Uterus (tissue), 3 donors: ENCODE measurements at regions not wholly inside any gene's neighbourhood (a gene's known extent, or its start where the extent isn't known, plus 50 kb on each side); places are given as distances from the start of the nearest gene placed in this dataset.
"Not testable (repeated sequence)": the region's sequence is repeated elsewhere in the genome, so short reads cannot be mapped to it uniquely, and the experiment has no call there.

Experiments used
- DNase-seq, 2 donors: peaks; one replicate each; pipeline ENCODE4 v3.0.0-alpha.2; 2019 to 2020
- H3K27ac ChIP-seq, 2 donors: fragments of 200-600 bp; sonication (generic); 1 replicate in 1 of 2; 2 replicates in 1 of 2; pipeline ENCODE4 v1.5.1; 2016 to 2018
- H3K27me3 ChIP-seq, 2 donors: fragments of 200-600 bp; sonication (generic); one replicate each; pipeline ENCODE4 v1.5.1; 2018 to 2019; ENCODE audit warnings: control low read depth in 1 of 2
- H3K36me3 ChIP-seq, 2 donors: fragments of 200-600 bp; sonication (generic); one replicate each; pipeline ENCODE4 v1.5.1; 2019; ENCODE audit warnings: control low read depth in 1 of 2
- H3K4me1 ChIP-seq, 2 donors: fragments of 200-600 bp; sonication (generic); one replicate each; pipeline ENCODE4 v1.5.1; 2018 to 2019; ENCODE audit warnings: control low read depth in 1 of 2
- H3K4me3 ChIP-seq, 2 donors: fragments of 200-600 bp; sonication (generic); 1 replicate in 1 of 2; 2 replicates in 1 of 2; pipeline ENCODE4 v1.5.1; 2018 to 2019; ENCODE audit warnings: mild to moderate bottlenecking in 1 of 2
- H3K9me3 ChIP-seq, 2 donors: fragments of 200-600 bp; sonication (generic); one replicate each; pipeline ENCODE4 v1.5.1; 2019; ENCODE audit warnings: control low read depth in 1 of 2
- CTCF ChIP-seq, 4 experiments: fragments of 200-600 bp in 2 of 4; fragments of 450-650 bp in 2 of 4; sonication (generic) in 2 of 4; IDR thresholded peaks; one replicate each; pipeline ENCODE4 v1.5.1; 2016 to 2019; ENCODE audit warnings: antibody characterized with exemption in 4 of 4, mild to moderate bottlenecking in 2 of 4, moderate library complexity in 1 of 4
- POLR2A ChIP-seq, 2 donors: fragments of 450-650 bp; IDR thresholded peaks; one replicate each; pipeline ENCODE4 v1.6.1; 2016; ENCODE audit warnings: antibody characterized with exemption in 2 of 2, mild to moderate bottlenecking in 1 of 2, moderate library complexity in 1 of 2
- intact Hi-C: fragments of 100-400 bp; cut with DNase I; formaldehyde crosslinking; loops from one replicate; pipeline ENCODE4 v1.15.1; 2023; ENCODE audit warnings: low total_unique reads
- donor health status: DM: yes; HTN: yes; CAD: no.

- H3K27me3 ChIP-seq, result no peaks in the 10 kb centered on the region
- no peaks in the 10 kb centered on the region for H3K4me1 ChIP-seq
- H3K36me3 ChIP-seq, result no peaks in the 10 kb centered on the region
- no peak overlapping the region for H3K4me3 ChIP-seq
- no peaks in the 10 kb centered on the region for H3K9me3 ChIP-seq
- no peak overlapping the region for H3K27ac ChIP-seq
- intact Hi-C loops, result no loop called here
- TF ChIP-seq CTCF (IDR thresholded peaks at IDR 0.05) (no peak), POLR2A (IDR thresholded peaks at IDR 0.05) (no peak)
- no peak for DNase-seq
Measured at GRCh38 chr9:74095925-74096324, 401.2 kb upstream of the RORB start.

- H3K4me3 ChIP-seq, result no peak overlapping the region
- H3K4me1 ChIP-seq, result no peaks in the 10 kb centered on the region
- no peaks in the 10 kb centered on the region for H3K36me3 ChIP-seq
- intact Hi-C loops, result no loop called here
- DNase-seq, result no peak
- TF ChIP-seq CTCF (IDR thresholded peaks at IDR 0.05) (no peak), POLR2A (IDR thresholded peaks at IDR 0.05) (no peak)
- no peaks in the 10 kb centered on the region for H3K9me3 ChIP-seq
- H3K27ac ChIP-seq, result no peak overlapping the region
- H3K27me3 ChIP-seq, result no peaks in the 10 kb centered on the region
Measured at GRCh38 chr9:74096420-74096819, 400.7 kb upstream of the RORB start.

DNA sequence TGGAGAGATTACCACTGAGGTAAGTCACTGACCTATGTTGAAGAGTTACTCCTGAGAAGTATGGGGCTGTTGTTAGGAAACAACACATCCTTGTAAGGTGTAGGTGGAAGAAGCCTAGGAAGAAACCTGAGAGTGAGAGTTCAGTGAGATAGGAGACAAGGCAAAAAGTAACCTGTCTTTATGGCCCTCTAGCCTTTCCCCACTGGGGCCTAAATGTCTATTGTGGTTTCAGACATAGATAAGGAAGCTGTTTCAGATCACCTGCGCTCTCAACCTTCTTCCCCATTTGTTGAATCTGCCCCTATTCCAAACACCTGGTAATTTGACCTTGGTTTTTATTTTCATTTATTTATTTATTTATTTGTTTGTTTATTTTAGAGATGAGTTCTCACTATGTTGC, 397.1 kb upstream of the RORB start:
- intact Hi-C loops, result no loop called here
- no peak for TF ChIP-seq CTCF (IDR thresholded peaks at IDR 0.05)
- no peak for TF ChIP-seq POLR2A (IDR thresholded peaks at IDR 0.05)

GRCh38 chr9:74102148-74102547, 395.0 kb upstream of the RORB start:
- H3K36me3 ChIP-seq, intact Hi-C loops, H3K4me3 ChIP-seq, H3K9me3 ChIP-seq, H3K4me1 ChIP-seq, H3K27ac ChIP-seq, H3K27me3 ChIP-seq, DNase-seq: not testable (repeated sequence)

More for the DNA sequence above, 397.1 kb upstream of the RORB start:
- no peaks in the 10 kb centered on the region for H3K9me3 ChIP-seq
- H3K27me3 ChIP-seq, result no peaks in the 10 kb centered on the region
- no peak overlapping the region for H3K27ac ChIP-seq
- H3K4me3 ChIP-seq, result no peak overlapping the region
- H3K4me1 ChIP-seq, result no peaks in the 10 kb centered on the region
- no peak for DNase-seq
- no peaks in the 10 kb centered on the region for H3K36me3 ChIP-seq

GRCh38 chr9:74102702-74103101, 394.4 kb upstream of the RORB start:
- TF ChIP-seq CTCF (IDR thresholded peaks at IDR 0.05) (no peak), POLR2A (IDR thresholded peaks at IDR 0.05) (no peak)
- H3K36me3 ChIP-seq, result no peaks in the 10 kb centered on the region
- no peaks in the 10 kb centered on the region for H3K4me1 ChIP-seq
- H3K27me3 ChIP-seq, result no peaks in the 10 kb centered on the region
- H3K4me3 ChIP-seq, result no peak overlapping the region
- no peaks in the 10 kb centered on the region for H3K9me3 ChIP-seq
- H3K27ac ChIP-seq, result no peak overlapping the region
- DNase-seq, result no peak
- intact Hi-C loops, result no loop called here

DNA sequence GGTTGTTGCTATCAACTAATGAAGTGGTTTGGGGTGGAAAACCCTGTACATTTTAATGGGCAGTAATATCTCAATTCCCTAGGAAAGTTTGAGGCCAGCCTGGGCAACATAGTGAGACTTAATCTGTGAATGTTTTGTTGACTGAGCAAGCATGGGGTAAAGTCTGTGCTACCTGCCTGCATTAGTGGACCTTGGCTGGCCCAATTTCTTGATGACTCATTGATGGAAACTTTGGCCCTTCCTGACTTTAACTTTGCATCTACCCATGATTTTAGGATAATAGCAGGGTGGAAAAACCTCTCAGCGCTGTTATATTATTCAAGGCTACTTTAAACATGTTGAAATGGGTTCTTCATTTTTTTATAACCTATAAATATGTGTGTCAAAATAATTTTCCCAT, 389.4 kb upstream of the RORB start:
- no peaks in the 10 kb centered on the region for H3K36me3 ChIP-seq
- DNase-seq, result no peak
- no peaks in the 10 kb centered on the region for H3K4me1 ChIP-seq
- no peak overlapping the region for H3K4me3 ChIP-seq
- no peaks in the 10 kb centered on the region for H3K9me3 ChIP-seq
- TF ChIP-seq POLR2A (IDR thresholded peaks at IDR 0.05), result no peak
- TF ChIP-seq CTCF (IDR thresholded peaks at IDR 0.05), result no peak
- H3K27me3 ChIP-seq, result no peaks in the 10 kb centered on the region
- H3K27ac ChIP-seq, result no peak overlapping the region
- intact Hi-C loops, result no loop called here
